HG02885 (cell line): ENCODE measurements at regions not wholly inside any gene's neighbourhood (a gene's known extent, or its start where the extent isn't known, plus 50 kb on each side); places are given as distances from the start of the nearest gene placed in this dataset.

ENCODE experiments used
- ATAC-seq: cut with Tn5 transposase; IDR thresholded peaks from one replicate; pipeline ENCODE4 v1.9.1; 2021; ENCODE audit warnings: mild to moderate bottlenecking; ENCODE audit not compliant: unreplicated experiment, poor library complexity

DNA sequence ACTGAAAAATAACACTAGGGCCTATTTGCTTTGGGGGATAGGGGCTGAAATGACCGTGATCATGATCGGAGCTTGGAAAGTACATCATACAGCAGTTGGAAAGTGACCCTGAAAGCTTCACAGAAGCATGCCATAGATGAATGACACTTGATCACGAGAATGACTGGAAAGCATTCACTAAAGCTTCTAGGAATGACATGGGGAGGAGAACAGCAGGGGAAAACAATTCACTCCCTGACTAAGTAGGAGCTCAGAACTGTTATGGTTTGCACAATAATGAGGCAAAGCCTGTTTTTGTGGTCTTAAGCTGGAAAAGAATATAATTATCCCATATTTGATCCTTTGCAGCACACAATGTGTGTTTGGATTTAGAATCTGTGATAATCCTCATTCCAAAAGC is 237.5 kb downstream of the NOL4 start:
- no peak for ATAC-seq

DNA sequence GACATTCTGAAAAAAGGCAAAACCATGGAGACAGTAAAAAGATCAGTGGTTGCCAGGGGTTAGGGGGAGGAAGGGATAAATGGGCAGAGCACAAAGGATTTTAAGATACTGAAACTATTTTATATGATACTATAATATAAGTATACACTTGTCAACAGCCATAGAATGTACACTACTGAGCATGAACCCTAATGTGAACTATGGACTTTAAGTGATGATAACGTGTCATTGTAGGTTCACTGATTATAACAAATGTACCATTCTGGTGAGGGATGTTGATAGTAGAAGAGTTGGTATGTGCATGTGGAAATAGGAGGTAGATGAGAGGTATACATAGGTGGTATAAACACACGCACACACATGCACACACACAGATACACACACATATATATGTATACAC is 241.6 kb downstream of the NOL4 start:
- ATAC-seq = no peak

DNA sequence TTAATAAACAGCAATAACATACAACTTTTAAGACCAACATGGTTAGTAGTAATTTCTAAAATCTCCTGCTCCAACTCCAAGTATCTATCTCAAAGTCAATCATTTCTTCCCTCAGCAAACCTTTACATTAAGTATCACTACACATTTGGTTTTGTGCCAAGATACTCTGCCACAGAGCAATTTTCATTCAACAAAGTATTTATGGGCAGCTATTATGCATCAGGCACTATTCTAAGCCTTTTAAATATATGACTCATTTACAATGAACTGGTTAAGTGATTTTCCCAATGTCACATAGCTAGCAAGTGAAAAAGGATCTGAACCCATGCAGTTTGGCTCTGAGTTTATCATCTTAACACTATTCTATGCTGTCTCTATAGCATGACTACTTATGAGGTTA is 264.3 kb downstream of the NOL4 start:
- ATAC-seq = no peak

DNA sequence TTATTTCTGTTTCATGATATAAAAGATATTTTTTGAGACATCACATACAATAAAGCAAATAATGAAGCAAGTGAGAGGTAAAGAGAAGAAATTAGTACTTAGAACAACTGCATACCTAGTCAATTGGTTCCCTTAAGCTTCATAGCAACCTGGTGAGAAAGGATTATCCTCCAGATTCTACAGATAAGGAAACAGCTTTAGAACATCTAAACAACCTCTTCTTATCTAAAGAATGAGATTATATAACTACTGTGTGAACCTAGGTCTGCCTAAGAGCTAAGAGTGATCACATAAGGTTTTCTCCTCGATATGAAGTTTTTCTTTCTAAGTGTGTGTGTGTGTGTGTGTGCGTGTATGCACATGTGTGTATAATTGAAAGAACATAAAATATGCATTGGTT is 265.1 kb downstream of the NOL4 start:
- ATAC-seq = no peak

DNA sequence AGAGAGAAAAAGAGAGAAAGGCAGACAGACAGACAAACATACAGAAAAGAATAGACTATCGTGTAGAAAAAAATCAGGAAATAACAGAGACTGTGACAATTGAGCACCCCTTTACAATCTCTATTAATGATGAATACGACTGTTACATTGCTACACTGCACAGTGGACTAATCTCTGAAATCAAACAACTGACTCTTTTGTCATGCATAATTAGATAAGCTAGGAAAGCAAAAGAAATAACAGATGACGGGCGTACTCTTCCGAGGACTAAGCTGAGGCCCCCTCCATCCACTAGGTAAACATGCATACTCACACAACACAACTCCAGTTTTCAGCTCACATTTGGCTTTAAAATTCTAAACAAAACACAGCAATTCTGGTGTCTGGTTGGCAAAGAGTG is 267.0 kb downstream of the NOL4 start:
- no peak for ATAC-seq

DNA sequence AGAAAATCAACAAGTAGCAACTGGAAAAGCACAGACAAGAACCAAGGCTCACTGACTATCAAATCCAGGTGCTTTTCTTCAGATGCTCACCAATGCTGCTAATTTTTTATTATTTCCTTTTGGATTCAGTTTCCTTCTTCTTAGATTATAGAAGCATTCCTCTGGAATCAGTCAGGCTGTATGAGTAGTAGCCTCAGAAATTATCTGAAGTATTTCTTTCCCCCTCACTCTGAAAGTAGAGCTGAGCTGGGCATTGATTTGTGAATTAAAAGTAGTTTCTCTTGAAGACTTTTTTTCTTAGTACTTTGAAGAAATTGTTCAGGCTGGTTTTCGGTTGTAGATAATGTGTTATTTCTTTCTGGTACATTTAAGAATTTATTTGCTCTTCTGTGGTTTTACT is 273.7 kb downstream of the NOL4 start:
- no peak for ATAC-seq

DNA sequence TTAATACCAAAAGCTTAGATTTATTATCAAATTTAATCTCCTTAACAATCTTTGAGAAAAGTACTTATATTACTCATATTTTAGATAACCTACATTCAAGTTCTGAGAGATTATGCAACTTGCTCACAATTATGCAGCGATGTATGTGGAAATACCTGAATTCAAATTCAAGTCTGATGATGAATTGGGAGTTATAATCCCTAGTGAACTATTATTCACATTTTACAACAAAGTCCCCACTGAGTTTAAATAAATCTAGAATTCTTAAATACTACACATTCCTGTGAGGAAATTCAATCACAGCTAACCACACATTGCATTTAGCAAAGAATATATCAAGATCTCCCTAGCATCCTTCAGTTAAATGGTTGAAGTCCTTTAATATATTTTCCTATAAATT is 278.4 kb downstream of the NOL4 start:
- ATAC-seq = no peak

DNA sequence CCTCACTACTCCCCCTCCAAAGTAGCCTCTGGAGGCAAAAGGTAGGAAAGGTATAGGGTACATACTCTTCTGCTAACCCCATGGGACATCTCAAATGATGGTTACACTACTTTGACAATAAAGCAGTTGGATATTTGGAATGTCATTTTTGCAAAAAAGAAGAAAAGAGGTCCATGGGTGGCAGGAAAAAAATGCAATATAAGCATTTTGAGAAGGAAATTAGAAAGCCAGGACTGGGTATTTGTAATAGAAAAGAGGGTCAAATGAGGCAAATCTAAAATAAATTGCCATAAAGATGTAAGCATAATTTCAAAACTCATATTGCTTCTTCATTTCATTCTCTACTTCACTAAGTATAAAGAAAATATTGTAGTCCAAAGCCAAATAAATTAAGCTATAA is 280.2 kb downstream of the NOL4 start:
- no peak for ATAC-seq

DNA sequence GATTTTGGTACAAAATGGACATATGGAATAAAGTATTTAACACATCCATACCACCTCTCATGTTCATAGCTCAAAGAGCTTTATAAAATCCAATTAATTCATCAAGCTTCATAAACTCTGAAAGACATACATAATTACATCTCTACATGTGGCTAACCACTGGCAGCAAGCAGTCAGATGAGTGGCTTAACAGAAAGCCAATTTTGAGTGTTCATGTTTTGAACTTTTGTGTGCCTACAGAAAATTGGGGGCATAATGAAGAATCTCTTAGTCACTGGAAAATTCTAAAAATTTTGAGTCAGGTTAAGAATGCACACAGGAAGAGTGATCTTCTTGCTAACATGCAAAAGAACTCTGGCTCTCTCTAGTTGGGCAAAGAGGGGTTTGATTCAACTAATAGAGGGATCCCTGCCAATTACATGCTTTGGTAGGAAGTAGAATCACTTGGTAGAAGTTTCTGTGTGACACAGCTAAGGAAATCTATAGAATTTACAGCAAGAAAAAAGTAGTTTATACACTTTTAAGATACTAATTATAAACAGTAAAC is 287.4 kb downstream of the NOL4 start:
- no peak for ATAC-seq

DNA sequence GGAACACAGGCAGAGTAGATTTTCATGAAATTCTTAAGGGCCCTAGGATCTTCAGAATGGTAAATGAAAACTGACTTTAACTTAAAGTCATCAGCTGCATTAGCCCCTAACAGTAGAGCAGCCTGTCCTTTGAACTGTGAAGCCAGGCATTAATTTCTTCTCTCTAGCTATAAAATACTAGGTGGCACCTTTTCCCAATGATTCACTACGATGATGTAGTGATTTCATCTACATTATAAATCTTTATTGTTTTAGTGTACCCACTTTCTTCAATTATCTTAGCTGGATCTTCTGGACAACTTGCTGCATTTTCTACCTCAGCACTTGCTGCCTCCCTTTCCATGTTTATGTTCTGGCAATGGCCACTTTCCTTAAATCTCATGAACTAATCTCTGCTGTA is 290.5 kb downstream of the NOL4 start:
- ATAC-seq = no peak

DNA sequence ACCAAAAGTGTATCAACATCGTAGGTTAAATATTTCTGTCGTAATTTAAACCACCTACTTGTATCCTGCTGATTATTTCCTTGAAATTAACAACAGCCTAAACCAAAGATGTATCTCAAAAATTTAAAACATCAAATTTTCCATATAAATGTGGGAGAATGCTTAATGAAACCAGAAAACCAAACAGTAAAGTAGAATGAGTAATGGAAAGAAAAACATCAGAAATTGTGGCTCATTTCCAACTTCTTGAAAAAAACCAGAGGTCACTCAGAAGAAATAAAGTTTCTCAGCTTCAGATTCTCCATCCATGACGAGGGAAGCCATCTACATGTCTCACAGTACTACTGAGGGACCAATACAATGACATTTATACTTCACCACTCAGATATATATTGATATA is 296.5 kb downstream of the NOL4 start:
- no peak for ATAC-seq

DNA sequence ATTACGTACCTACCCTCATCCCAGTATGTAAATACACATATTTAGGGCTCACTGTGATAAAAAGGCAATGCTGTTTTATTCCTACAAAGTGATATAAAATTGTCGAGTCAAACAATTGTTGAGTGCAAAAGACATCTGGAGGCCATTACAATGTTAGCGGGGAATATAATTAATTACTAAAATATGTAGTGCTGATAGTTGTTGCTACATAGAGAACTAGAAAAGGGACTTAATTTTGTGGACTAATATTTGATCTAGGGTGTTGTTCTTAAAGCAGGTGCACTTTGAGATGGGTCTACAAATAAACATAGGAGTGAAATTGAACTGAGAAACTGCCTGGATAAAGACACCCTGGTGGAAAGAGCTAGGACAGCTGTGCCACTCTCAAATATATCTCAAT is 300.1 kb downstream of the NOL4 start:
- no peak for ATAC-seq

DNA sequence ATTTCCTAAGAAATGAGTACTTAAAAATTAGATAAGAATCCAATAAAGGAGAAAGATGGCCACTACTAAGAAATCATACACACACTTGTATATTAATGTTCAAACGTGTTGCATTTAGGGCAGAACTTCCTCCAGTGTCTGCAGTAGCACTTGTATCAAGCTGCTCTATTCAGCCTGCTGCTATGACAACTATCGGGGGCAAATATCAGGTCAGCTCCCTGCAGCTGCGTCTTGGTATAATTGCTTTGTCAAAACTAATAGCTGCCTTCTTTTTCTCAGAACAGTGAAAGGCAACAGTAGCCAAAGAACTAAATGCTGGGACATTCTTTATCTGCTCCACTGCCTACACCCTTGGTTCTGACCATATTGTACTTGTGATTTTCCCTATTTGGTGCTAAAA is 300.7 kb downstream of the NOL4 start:
- no peak for ATAC-seq

DNA sequence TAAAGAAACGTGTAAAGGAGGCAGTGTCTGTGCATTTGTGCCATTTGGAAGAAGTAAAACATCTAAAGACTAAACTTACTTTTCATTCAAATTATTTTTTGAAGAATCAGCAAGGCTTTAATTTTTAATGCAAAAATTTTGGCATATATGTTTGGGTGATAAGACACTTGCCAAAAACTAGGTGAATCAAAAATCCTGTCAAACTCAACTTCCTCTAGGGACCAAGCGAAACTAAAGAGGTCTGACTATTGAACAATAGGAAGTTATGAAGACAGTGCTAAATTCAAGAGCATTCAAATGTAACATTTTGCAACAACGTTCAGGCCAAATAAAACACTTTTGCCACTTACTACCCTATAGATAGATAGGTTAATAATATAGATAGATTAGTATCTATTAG is 306.1 kb downstream of the NOL4 start:
- ATAC-seq = no peak

DNA sequence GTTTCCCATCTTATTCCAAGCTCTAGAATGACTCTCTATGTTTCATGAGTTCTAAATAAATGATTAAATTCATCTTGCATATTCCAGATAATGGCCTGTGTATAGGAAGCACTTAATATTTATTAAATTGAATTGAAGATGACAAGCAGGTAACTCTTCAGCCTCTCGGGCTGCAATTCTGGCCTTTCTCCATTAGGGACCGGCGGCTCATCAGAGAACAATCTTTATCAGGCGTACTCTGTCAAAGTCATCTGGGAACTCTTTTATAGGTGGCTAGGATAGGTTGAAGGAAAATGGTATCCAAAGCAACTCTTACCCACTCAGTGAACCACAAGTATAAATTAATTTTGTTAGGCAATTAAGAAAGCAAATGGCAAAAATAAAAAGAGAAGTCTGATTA is 308.5 kb downstream of the NOL4 start:
- no peak for ATAC-seq

DNA sequence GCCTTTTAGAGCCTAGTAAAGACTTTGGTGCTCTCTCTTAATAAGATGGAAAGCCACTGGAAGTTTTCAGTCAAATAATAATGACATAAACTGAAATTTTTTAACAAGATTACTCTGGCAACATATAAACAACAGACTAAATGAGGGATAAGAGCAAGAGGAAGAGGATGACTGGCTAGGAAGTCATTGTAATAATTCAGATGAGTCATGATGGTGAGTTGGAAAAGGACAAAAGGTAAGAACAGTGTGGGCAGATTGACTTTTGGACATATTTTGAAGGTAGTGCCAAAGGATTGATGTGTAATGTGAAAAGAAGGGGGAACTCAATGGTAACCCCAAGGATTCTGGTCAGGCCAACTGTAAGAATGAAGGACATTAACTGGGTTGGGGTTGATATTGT is 310.3 kb downstream of the NOL4 start:
- no peak for ATAC-seq

DNA sequence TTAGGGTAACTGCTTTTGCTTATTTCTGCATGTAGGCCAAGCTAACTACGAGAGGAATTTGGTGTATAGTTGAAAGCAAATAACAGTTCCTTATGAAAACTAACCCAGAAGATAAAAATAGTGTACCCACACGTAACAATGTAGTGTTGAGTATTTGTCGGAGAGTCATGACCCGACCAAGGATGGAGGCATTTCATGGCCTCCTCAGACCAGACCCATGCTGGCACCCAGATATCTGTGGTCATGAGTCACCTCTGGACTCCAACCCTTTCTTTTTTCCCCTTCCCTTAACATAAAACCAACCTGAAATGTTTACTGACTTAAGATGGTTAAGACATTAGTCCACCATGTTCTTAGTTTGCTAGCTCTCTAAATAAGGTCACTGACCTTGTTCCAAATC is 318.7 kb downstream of the NOL4 start:
- ATAC-seq = no peak

DNA sequence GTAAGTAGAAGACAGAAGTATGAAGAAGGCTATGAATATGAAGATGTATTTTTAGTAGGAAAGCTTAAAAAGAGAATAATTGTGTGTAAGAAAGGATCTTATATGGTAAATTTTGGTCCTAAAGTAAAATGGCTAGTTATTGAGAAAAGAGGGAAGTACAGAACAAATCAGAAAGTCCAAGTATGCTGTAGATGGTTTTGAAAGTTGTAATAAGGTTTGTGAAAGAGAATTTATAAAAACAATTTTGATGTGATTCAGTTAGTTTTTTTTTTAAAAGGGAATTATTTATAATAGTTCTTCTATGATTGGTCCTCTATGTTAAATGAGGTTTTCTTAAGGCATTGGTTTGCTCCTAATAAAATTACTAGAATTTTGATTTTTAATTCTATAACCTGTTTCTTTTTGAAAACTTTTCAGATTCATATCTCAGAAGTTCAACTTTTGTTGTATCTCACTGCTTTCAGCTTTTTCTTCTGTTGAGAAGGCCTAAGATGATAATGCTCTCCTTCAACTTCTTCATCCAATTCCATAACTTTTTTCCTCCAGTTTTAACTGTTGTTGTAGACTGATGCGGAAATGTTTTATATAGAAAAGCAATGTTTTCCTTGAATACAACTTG is 322.7 kb downstream of the NOL4 start:
- ATAC-seq = no peak

DNA sequence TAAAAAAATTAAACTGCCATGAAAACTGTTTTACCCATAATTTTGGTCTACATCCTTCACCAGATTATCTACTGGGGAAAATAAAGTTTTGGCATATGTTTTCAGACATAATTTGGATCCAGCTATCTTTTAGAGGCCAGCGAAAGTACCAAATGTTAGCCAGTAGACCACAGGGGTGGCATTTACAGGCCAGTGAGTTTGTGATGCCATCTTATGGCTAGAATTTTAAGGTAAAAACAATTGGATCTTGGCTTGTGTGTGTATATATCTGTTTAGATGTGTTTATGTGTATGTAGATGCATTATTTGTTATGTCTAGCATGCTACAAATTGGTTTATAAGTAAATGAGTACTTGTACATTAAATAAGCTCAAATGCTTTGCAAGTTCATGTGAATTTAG is 322.6 kb downstream of the ASXL3 start:
- no peak for ATAC-seq

DNA sequence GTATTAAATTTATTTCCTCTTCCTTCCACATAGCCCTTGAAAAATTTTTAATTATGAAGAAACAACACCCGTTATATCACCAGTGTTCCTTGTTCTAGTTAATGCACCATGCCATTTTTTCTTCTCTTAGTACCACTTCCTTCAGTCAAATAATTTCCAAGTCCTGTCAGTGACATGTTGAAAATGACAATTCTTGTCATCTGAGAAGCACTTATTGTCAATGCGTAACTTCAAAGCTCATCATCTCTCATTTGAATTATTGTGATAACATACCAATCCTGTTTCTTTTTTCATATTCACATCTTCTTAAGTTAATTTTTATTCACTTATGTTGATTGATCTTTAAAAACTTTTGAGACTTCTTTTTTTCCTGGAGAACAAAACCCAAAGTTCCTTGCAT is 320.4 kb downstream of the ASXL3 start:
- no peak for ATAC-seq

DNA sequence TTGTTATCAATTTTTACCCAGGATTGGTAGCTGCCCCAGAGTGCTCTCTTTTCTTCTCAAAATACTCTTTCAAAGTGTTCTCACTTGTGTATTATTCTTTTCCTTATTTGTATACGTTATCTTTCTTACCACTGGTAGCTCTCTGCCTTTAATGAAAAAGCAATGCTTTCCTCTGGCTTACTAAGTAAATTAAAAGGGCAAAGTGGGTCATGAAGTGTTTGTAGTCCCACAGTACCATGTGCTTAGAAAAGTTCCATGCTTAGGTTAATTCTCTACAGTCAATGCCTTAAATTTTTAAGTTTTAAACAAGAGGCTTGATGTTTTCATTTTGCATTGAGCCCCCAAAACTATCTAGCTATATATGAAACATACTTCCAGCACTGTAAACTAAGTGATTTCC is 300.2 kb downstream of the ASXL3 start:
- no peak for ATAC-seq

DNA sequence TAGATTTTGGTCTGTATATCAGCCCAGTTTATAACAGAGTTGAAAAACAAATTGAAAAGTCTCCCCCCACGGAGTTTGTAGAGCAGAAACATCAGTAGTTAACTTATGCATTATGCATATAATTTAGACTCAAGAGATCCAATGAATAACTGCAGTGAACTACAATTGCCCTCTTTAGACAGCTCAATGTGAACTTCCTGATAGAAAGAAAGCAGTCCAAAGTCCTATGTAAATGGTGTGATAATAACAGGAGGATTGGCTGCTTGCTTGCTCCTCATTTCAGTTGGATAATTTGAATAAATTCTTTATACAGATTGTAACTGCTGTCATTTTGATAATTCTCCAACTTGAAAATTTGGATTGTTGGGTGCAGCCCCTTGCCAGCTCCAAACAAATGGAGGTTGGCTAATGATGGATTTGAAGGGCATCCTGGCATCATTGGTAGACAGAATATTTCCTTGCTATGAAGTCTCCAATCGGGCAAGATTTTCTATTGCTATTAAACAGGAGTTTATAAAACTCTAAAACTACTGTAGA is 297.1 kb downstream of the ASXL3 start:
- ATAC-seq = no peak

DNA sequence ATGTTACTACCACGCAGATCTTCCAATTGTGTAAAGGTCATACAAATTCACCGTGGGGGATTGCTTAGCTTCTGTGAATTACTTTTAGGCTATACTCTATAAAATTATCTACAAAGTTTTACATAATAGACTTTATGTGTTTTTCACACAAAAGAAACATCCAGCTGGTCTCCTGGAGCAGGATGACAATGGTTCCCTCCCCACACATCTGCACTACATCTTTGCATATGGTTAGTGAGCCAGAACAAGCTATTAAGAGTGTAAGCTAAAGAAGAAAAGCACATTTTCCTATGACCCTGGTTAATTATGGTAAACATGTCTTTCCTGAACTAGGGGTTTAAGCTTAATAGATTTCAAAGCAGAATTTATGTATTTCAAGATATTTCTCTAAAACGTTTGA is 295.1 kb downstream of the ASXL3 start:
- ATAC-seq = no peak
